Astrocyte (in vitro differentiated cells and primary cell): ENCODE measurements at regions not wholly inside any gene's neighbourhood (a gene's known extent, or its start where the extent isn't known, plus 50 kb on each side); places are given as distances from the start of the nearest gene placed in this dataset.

Source experiments
- EZH2 ChIP-seq: IDR thresholded peaks from 2 replicates; pipeline ENCODE4 v1.6.1; 2012; ENCODE audit warnings: mild to moderate bottlenecking, low read length, inconsistent platforms; ENCODE audit not compliant: insufficient read depth
- TF ChIP-seq, protein P1 (sequence below): IDR thresholded peaks from 2 replicates; pipeline ENCODE4 v1.5.1; 2011; ENCODE audit warnings: low read depth, mild to moderate bottlenecking, inconsistent platforms, low read length, moderate library complexity; ENCODE audit not compliant: insufficient read depth

DNA sequence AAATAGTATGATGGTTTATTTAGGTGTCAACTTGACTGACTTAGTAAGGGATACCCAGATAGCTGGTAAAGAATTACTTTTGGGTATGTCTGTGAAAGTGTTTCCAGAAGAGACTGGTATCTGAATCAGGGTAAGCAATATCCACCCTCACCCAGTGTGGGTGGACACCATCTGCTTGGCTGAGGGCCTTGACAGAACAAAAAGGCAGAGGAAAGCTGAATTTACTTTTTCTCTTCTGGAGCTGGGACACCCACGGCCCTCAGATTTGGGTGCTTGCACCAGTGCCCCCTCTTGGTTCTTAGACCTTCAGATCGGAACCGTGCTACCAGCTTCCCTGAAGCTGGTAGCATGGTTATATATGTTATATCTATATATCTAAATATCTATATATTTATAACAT lies 489.5 kb upstream of the MPDZ start:
- TF ChIP-seq, protein P1, sequence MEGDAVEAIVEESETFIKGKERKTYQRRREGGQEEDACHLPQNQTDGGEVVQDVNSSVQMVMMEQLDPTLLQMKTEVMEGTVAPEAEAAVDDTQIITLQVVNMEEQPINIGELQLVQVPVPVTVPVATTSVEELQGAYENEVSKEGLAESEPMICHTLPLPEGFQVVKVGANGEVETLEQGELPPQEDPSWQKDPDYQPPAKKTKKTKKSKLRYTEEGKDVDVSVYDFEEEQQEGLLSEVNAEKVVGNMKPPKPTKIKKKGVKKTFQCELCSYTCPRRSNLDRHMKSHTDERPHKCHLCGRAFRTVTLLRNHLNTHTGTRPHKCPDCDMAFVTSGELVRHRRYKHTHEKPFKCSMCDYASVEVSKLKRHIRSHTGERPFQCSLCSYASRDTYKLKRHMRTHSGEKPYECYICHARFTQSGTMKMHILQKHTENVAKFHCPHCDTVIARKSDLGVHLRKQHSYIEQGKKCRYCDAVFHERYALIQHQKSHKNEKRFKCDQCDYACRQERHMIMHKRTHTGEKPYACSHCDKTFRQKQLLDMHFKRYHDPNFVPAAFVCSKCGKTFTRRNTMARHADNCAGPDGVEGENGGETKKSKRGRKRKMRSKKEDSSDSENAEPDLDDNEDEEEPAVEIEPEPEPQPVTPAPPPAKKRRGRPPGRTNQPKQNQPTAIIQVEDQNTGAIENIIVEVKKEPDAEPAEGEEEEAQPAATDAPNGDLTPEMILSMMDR: no peak
- no peak for TF ChIP-seq EZH2
